GM18868 (cell line): ENCODE measurements at regions not wholly inside any gene's neighbourhood (a gene's known extent, or its start where the extent isn't known, plus 50 kb on each side); places are given as distances from the start of the nearest gene placed in this dataset.
"Not testable (repeated sequence)": the region's sequence is repeated elsewhere in the genome, so short reads cannot be mapped to it uniquely, and the experiment has no call there.

Experiments used
- ATAC-seq: cut with Tn5 transposase; IDR thresholded peaks from one replicate; pipeline ENCODE4 v1.9.1; 2021; ENCODE audit warnings: mild to moderate bottlenecking, moderate library complexity; ENCODE audit not compliant: unreplicated experiment

- no peak for ATAC-seq
Observed at GRCh38 chr4:71081192-71081591, 87.7 kb downstream of the DCK start.

GRCh38 chr4:71093745-71094144 lies 100.3 kb downstream of the DCK start:
- no peak for ATAC-seq

- no peak for ATAC-seq
Observed at GRCh38 chr4:71094201-71094600, 100.8 kb downstream of the DCK start.

- ATAC-seq: no peak
Observed at GRCh38 chr4:71095141-71095540, 101.7 kb downstream of the DCK start.

- ATAC-seq: peak; percentile 63
Observed at GRCh38 chr4:71095545-71095944, 102.1 kb downstream of the DCK start.

- no peak for ATAC-seq
Observed at GRCh38 chr4:71107726-71108125, 114.3 kb downstream of the DCK start.

GRCh38 chr4:71110499-71110898 lies 117.0 kb downstream of the DCK start:
- ATAC-seq: no peak

GRCh38 chr4:71111133-71111532 lies 117.7 kb downstream of the DCK start:
- not testable (repeated sequence) for ATAC-seq

GRCh38 chr4:71113294-71113693 lies 119.8 kb downstream of the DCK start:
- ATAC-seq: no peak

GRCh38 chr4:71120831-71121524 lies 127.5 kb downstream of the DCK start:
- ATAC-seq: no peak

- no peak for ATAC-seq
Observed at GRCh38 chr4:71123951-71124350, 130.5 kb downstream of the DCK start.

- ATAC-seq: no peak
Observed at GRCh38 chr4:71125137-71125536, 131.7 kb downstream of the DCK start.

- ATAC-seq: no peak
Observed at GRCh38 chr4:71126719-71127118, 133.3 kb downstream of the DCK start.

- ATAC-seq: no peak
Observed at GRCh38 chr4:71130827-71131603, 137.6 kb downstream of the DCK start.

GRCh38 chr4:71132486-71132885 lies 139.0 kb downstream of the DCK start:
- no peak for ATAC-seq

GRCh38 chr4:71133491-71133890 lies 140.0 kb downstream of the DCK start:
- ATAC-seq: no peak

- ATAC-seq: no peak
Observed at GRCh38 chr4:71136071-71136470, 142.6 kb downstream of the DCK start.

GRCh38 chr4:71138007-71138615 lies 144.7 kb downstream of the DCK start:
- no peak for ATAC-seq

GRCh38 chr4:71140563-71140962 lies 147.1 kb downstream of the DCK start:
- ATAC-seq: no peak

GRCh38 chr4:71141125-71141524 lies 147.7 kb downstream of the DCK start:
- no peak for ATAC-seq

- no peak for ATAC-seq
Observed at GRCh38 chr4:71147261-71147660, 153.8 kb downstream of the DCK start.

- no peak for ATAC-seq
Observed at GRCh38 chr4:71148545-71148944, 155.1 kb downstream of the DCK start.
